DMS53 (cell line): ENCODE measurements at regions not wholly inside any gene's neighbourhood (a gene's known extent, or its start where the extent isn't known, plus 50 kb on each side); places are given as distances from the start of the nearest gene placed in this dataset.
"Not testable (repeated sequence)": the region's sequence is repeated elsewhere in the genome, so short reads cannot be mapped to it uniquely, and the experiment has no call there.

Experiments
- DNase-seq: peaks from one replicate; lab custom pipeline; 2025; lab: John Stamatoyannopoulos, UW

DNA sequence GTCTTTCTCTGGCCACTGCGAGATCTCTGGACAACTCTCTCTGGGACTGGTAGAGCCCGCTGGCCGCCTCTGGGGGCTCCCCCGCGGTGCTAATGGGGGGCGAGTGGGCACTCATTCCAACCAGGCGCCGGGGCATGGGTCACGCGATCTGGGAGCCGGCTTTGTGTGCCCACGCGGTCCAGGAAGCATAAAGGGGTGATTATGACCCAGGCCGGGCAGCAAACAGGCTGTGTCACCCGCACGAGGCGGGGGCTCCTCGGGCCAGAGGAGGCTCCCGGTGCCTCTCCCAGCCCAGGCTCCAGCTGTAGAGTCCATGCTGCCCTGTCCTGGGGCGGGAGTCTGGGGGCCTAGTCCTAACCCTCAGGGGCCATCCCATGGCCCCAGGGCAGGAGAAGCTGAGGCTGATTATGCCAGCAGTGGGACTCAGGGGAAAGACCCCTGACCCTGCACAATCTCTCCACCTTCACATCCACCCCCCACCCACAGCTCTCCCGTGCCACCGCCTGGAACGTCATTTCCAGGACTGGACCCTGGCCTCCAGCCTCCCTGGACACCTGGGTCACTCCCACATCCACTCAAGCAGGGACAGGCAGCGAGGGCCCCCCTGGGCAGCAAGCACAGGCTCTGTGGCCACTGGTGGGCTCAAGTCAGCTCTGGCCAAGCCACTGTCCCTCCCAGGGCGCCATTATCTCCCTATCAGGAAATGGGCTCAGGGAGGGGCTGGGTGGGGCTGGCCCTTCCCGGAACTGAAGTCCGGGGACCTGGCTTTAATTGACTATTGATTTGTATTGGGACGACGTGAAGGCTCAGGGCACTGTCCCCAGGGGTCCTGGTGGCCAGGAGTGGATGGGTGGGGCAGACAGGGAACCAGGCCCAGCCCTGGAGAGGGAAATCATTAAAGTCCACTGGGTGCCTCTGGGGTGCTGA is 50.0 kb downstream of the PTPRS start:
- no peak for DNase-seq

- DNase-seq, result no peak
Observed at GRCh38 chr19:5289060-5289990, 51.3 kb downstream of the PTPRS start.

DNA sequence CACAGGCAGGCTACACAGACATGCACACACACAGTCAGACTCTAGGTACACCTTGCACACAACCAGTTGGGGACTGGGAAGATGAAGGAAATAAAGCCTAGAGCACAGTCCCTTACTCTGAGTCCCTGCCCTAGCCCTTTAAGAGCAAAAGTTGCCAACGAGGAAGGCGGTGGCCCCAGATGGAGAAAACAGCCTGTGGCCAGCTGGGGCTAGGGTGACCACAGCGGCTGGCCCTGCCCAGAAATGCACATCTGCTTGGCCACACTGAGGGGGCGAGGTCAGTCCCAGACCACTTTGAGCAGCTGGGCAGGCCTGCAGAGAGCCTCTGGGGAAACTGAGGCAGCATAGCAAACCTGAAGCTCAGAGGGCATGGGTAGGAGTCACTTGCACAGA is 52.3 kb downstream of the PTPRS start:
- DNase-seq, result no peak

DNA sequence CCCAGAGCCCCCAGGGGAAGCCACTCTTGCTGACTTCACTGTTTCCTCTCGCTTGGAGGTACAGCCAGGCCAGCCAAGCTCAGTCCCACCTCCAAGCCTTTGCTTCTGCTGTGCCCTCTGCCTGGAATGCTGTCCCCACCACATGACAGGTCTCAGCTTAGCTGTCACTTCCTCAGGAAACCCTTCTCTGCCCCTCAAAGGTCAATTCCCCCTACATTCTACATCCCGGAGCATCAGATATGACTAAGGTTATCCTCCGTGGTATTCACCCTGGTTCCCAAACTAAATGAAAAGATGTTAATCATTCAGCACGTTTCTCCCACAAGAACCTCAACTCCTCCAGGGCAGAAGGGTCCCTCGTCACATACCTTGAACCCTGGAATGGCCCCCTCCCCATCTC is 53.5 kb downstream of the PTPRS start:
- DNase-seq, result no peak

- DNase-seq, result no peak
Observed at GRCh38 chr19:5286465-5287029, 54.1 kb downstream of the PTPRS start.

DNA sequence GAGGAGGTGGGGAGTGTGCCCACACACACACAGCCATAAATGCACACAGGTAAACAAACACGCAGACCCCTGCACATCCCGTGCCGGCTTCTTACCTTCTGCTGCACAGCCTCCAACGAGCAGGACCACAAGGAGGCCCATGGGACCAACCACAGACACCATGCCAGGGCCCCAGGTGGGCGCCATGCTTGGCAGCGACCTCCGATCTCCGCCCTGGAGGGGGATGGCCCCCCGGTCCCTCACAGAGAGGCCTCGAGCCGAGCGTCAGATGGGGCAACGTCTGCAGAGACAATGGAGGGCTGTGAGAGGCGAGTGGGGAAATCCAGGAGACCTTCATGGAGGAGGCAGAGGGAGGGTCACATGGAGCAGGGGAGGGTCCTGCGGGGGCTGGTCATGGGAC is 54.7 kb downstream of the PTPRS start:
- DNase-seq, result no peak

- DNase-seq, result no peak
Observed at GRCh38 chr19:5285311-5285710, 55.3 kb downstream of the PTPRS start.

DNA sequence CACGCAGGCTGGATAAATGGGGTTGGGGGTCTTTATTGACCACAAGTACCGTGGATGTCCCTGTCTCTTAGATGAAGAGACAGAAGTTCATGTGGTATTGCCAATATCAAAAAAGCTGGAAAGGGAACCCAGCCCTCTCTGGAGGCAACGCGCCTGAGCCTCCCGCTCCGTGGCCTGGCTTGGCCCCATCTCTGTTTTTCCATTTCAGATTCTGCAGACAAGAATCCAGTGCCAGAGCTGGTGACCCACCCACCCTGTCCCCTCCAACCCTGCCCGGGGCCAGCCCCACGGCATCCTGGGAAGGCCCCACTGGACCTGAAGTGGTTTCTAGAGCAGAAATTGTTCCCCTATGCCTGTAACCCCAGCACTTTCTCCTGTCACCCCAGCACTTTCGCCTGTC is 57.7 kb downstream of the PTPRS start:
- DNase-seq, result no peak

GRCh38 chr19:5281588-5281987 is 59.0 kb downstream of the PTPRS start:
- no peak for DNase-seq

DNA sequence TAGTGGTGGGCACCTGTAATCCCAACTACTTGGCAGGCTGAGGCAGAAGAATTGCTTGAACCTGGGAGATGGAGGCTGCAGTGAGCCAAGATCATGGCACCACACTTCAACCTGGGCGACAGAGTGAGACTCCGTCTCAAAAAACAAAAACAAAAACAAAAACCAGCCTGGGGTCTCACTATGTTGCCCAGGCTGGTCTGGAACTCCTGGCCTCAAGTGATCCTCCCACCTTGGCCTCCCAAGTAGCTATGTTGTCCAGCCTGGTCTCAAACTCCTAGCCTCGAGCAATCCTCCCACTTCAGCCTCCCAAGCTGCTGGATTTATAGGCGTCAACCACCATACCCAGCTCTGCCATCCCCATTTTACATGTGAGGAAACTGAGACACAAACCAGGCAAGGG is 64.9 kb downstream of the PTPRS start:
- not testable (repeated sequence) for DNase-seq

GRCh38 chr19:5273782-5274181 is 66.8 kb downstream of the PTPRS start:
- no peak for DNase-seq

- peak; percentile 17 for DNase-seq
Observed at GRCh38 chr19:5271145-5271544, 69.5 kb downstream of the PTPRS start.

GRCh38 chr19:5269926-5270325 is 70.7 kb downstream of the PTPRS start:
- no peak for DNase-seq

DNA sequence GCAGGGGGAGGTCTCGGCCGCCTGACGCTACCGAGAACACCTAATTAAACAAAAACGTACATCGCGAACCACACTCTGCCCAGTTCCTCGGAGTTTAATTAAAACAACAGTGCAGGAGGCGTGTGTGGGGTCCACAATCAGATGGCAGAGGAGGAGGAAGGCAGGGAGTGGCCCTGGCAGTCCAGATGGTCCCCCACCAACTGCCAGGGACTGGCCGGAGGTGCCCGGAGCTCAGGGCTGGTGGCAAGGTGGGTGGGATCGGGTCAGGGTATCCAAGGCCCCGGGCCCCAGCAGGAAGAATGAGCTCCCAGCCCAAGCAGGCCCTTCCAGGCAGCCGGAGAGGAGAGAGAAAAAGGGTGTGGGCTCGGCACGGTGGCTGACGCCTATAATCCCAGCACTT is 71.3 kb downstream of the PTPRS start:
- no peak for DNase-seq

- no peak for DNase-seq
Observed at GRCh38 chr19:5268801-5269200, 71.8 kb downstream of the PTPRS start.

GRCh38 chr19:5265260-5265659 is 75.4 kb downstream of the PTPRS start:
- no peak for DNase-seq

- no peak for DNase-seq
Observed at GRCh38 chr19:5264453-5264852, 76.2 kb downstream of the PTPRS start.

DNA sequence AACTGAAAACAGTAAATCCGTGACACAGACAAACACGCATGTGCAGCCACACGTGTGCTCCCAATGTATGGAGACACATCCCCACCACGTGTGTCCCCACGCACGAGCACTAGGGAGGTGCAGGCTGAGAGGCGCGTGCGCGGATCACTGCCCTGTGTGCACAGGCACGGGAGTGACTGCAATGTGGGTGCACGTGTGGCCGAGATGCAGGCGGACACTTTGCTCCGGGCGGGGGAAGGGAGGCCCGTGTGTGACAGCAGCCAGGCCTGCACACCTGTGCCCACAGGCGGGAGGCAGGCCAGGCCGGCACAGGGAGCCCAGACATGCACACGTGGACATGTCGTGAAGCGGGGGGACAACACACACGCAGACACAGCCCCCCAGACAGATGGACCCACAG is 77.0 kb downstream of the PTPRS start:
- DNase-seq, result no peak

GRCh38 chr19:5262721-5263120 is 77.9 kb downstream of the PTPRS start:
- DNase-seq, result no peak

- peak; percentile 15 for DNase-seq
Observed at GRCh38 chr19:5261156-5261890, 79.3 kb downstream of the PTPRS start.

GRCh38 chr19:5260381-5260967 is 80.1 kb downstream of the PTPRS start:
- DNase-seq, result no peak
